SU-DHL-6 (cell line): ENCODE measurements at regions not wholly inside any gene's neighbourhood (a gene's known extent, or its start where the extent isn't known, plus 50 kb on each side); places are given as distances from the start of the nearest gene placed in this dataset.
"Not testable (repeated sequence)": the region's sequence is repeated elsewhere in the genome, so short reads cannot be mapped to it uniquely, and the experiment has no call there.

Source experiments
- EZH2phosphoT487 ChIP-seq: fragments of 200-600 bp; sonication (generic), shearing (Covaris generic); conservative IDR thresholded peaks from 2 replicates; pipeline ENCODE4 v1.6.1; 2018; ENCODE audit warnings: mild to moderate bottlenecking, antibody characterized with exemption, low read length, moderate library complexity, mixed read lengths
- TF ChIP-seq, protein P1 (sequence below): fragments of 200-600 bp; sonication (generic); IDR thresholded peaks from one replicate; pipeline ENCODE4 v1.5.1; 2017; ENCODE audit warnings: antibody characterized with exemption, mild to moderate bottlenecking, low read length, moderate library complexity; ENCODE audit not compliant: insufficient read depth, poor library complexity, severe bottlenecking

DNA sequence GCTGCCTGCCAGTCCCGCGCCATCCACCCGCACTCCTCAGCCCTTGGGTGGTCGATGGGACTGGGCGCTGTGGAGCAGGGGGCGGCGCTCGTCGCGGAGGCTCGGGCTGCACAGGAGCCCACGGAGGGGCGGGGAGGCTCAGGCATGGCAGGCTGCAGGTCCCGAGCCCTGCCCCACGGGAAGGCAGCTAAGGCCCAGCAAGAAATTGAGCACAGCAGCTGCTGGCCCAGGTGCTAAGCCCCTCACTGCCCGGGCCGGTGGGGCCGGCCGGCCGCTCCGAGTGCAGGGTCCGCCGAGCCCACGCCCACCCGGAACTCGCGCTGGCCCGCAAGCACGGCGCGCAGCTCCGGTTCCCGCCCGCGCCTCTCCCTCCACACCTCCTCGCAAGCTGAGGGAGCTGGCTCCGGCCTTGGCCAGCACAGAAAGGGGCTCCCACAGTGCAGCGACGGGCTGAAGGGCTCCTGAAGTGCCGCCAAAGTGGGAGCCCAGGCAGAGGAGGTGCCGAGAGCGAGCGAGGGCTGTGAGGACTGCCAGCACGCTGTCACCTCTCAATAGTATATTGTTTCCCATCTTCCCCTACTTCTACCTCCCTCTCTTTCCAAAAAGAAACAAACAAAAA, 219.6 kb downstream of the BAMBI start:
- TF ChIP-seq EZH2phosphoT487 = not testable (repeated sequence)
- TF ChIP-seq, protein P1, sequence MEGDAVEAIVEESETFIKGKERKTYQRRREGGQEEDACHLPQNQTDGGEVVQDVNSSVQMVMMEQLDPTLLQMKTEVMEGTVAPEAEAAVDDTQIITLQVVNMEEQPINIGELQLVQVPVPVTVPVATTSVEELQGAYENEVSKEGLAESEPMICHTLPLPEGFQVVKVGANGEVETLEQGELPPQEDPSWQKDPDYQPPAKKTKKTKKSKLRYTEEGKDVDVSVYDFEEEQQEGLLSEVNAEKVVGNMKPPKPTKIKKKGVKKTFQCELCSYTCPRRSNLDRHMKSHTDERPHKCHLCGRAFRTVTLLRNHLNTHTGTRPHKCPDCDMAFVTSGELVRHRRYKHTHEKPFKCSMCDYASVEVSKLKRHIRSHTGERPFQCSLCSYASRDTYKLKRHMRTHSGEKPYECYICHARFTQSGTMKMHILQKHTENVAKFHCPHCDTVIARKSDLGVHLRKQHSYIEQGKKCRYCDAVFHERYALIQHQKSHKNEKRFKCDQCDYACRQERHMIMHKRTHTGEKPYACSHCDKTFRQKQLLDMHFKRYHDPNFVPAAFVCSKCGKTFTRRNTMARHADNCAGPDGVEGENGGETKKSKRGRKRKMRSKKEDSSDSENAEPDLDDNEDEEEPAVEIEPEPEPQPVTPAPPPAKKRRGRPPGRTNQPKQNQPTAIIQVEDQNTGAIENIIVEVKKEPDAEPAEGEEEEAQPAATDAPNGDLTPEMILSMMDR = not testable (repeated sequence)
